ENCODE measurements at regions not wholly inside any gene's neighbourhood (a gene's known extent, or its start where the extent isn't known, plus 50 kb on each side); places are given as distances from the start of the nearest gene placed in this dataset.

- no peak for DNase-seq (ENCODE audit: insufficient read length, low spot score, missing footprints)
Measured at GRCh38 chr4:178966644-178967043, 1524.4 kb upstream of the AGA start.

GRCh38 chr4:178970433-178971140 lies 1528.3 kb upstream of the AGA start:
- Histone ChIP-seq H3K4me2 (ENCODE audit: insufficient read depth, low read length) (no peak overlapping the region), H3K27me3 (ENCODE audit: insufficient read depth, low read length) (no peaks in the 10 kb centered on the region), H3K27ac (ENCODE audit: low read depth, low read length) (no peak overlapping the region), H3K9me3 (ENCODE audit: low read depth, low read length) (no peaks in the 10 kb centered on the region), H4K20me1 (ENCODE audit: insufficient read depth, low read length) (no peaks in the 10 kb centered on the region), H3K36me3 (ENCODE audit: insufficient read depth, low read length) (no peaks in the 10 kb centered on the region), H3K79me2 (ENCODE audit: insufficient read depth, low read length) (no peaks in the 10 kb centered on the region), H3K4me3 (ENCODE audit: insufficient read depth, low read length) (no peak overlapping the region), H2AFZ (ENCODE audit: low read length) (no peak overlapping the region), H3K4me1 (ENCODE audit: insufficient read depth, low read length) (no peaks in the 10 kb centered on the region)
- DNase-seq (ENCODE audit: insufficient read length, low spot score, missing footprints), result no peak
- no peak for TF ChIP-seq CTCF (IDR thresholded peaks at IDR 0.05; ENCODE audit: extremely low read depth, low read depth, low read length)

More at GRCh38 chr4:178966644-178967043, 1524.4 kb upstream of the AGA start:
- Histone ChIP-seq H2AFZ (ENCODE audit: low read length) (no peak overlapping the region), H3K27me3 (ENCODE audit: insufficient read depth, low read length) (no peaks in the 10 kb centered on the region), H3K27ac (ENCODE audit: low read depth, low read length) (no peak overlapping the region), H3K4me3 (ENCODE audit: insufficient read depth, low read length) (no peak overlapping the region), H3K36me3 (ENCODE audit: insufficient read depth, low read length) (no peaks in the 10 kb centered on the region), H3K4me1 (ENCODE audit: insufficient read depth, low read length) (no peaks in the 10 kb centered on the region), H3K79me2 (ENCODE audit: insufficient read depth, low read length) (no peaks in the 10 kb centered on the region), H3K4me2 (ENCODE audit: insufficient read depth, low read length) (no peak overlapping the region), H3K9me3 (ENCODE audit: low read depth, low read length) (peaks cover 1% of the 10 kb centered on the region), H4K20me1 (ENCODE audit: insufficient read depth, low read length) (no peaks in the 10 kb centered on the region)
- TF ChIP-seq CTCF (IDR thresholded peaks at IDR 0.05; ENCODE audit: extremely low read depth, low read depth, low read length), result no peak

- no peak overlapping the region for H3K4me2 ChIP-seq (ENCODE audit: insufficient read depth, low read length)
- H2AFZ ChIP-seq (ENCODE audit: low read length), result no peak overlapping the region
- no peaks in the 10 kb centered on the region for H3K79me2 ChIP-seq (ENCODE audit: insufficient read depth, low read length)
- no peaks in the 10 kb centered on the region for H3K36me3 ChIP-seq (ENCODE audit: insufficient read depth, low read length)
- H3K27me3 ChIP-seq (ENCODE audit: insufficient read depth, low read length), result no peaks in the 10 kb centered on the region
- no peaks in the 10 kb centered on the region for H3K9me3 ChIP-seq (ENCODE audit: low read depth, low read length)
- no peak for DNase-seq (ENCODE audit: insufficient read length, low spot score, missing footprints)
- no peak overlapping the region for H3K27ac ChIP-seq (ENCODE audit: low read depth, low read length)
- no peaks in the 10 kb centered on the region for H3K4me1 ChIP-seq (ENCODE audit: insufficient read depth, low read length)
- H4K20me1 ChIP-seq (ENCODE audit: insufficient read depth, low read length), result no peaks in the 10 kb centered on the region
- no peak for TF ChIP-seq CTCF (IDR thresholded peaks at IDR 0.05; ENCODE audit: extremely low read depth, low read depth, low read length)
- no peak overlapping the region for H3K4me3 ChIP-seq (ENCODE audit: insufficient read depth, low read length)
Measured at GRCh38 chr4:178976861-178977260, 1534.6 kb upstream of the AGA start.

GRCh38 chr4:178993306-178993705 lies 1551.1 kb upstream of the AGA start:
- no peaks in the 10 kb centered on the region for H4K20me1 ChIP-seq (ENCODE audit: insufficient read depth, low read length)
- no peaks in the 10 kb centered on the region for H3K36me3 ChIP-seq (ENCODE audit: insufficient read depth, low read length)
- no peak overlapping the region for H3K4me2 ChIP-seq (ENCODE audit: insufficient read depth, low read length)
- no peaks in the 10 kb centered on the region for H3K27me3 ChIP-seq (ENCODE audit: insufficient read depth, low read length)
- no peaks in the 10 kb centered on the region for H3K79me2 ChIP-seq (ENCODE audit: insufficient read depth, low read length)
- DNase-seq (ENCODE audit: insufficient read length, low spot score, missing footprints), result no peak
- no peaks in the 10 kb centered on the region for H3K4me1 ChIP-seq (ENCODE audit: insufficient read depth, low read length)
- H3K4me3 ChIP-seq (ENCODE audit: insufficient read depth, low read length), result no peak overlapping the region
- no peak overlapping the region for H2AFZ ChIP-seq (ENCODE audit: low read length)
- H3K9me3 ChIP-seq (ENCODE audit: low read depth, low read length), result peaks cover 4% of the 10 kb centered on the region
- no peak overlapping the region for H3K27ac ChIP-seq (ENCODE audit: low read depth, low read length)
- no peak for TF ChIP-seq CTCF (IDR thresholded peaks at IDR 0.05; ENCODE audit: extremely low read depth, low read depth, low read length)
